IPS DF 4.7 (cell line): ENCODE measurements at regions not wholly inside any gene's neighbourhood (a gene's known extent, or its start where the extent isn't known, plus 50 kb on each side); places are given as distances from the start of the nearest gene placed in this dataset.

ENCODE experiments used
- DNase-seq: peaks from one replicate; pipeline ENCODE4 v3.0.0-alpha.2; 2013; ENCODE audit warnings: low spot score; ENCODE audit errors: extremely low read depth

- DNase-seq, result no peak
Observed at GRCh38 chr18:78686976-78687685, 292.5 kb upstream of the SALL3 start.

DNA sequence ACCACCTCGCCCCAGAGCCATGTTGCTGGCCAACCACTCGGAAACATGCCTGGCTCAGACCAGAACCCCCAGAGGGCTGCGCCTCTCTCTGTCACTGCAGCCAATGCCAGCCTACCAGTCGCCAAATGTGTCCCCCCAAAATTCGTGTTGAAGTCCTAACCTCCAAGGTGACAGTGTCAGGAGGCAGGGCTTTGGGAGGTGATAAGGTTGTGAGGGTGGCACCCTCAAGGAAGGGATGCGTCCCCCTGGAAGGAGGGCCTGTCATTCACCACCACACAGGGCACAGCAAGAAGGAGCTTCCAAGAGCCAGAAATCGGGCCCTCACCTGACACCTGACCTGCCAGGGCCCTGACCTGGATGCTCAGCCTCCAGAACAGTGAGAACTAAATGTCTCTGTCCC lies 291.9 kb upstream of the SALL3 start:
- DNase-seq, result no peak

DNA sequence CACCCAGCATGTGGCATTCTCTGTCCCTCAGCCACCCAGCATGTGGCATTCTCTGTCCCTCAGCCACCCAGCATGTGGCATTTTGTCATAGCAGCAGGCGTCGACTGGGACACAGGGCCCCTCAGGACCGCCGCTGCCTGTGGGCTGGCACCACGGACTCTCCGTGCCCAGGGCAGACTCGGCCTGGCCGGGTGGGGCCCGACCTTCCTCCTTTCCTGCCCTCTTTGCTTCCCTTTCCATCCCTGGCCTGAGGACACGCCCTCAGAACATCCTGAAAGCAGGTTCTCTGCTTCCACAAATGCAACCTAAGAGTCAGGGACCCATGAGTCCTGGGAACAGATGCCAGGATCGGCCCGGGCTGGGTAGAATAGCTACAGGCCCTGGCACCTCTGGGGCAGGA lies 291.4 kb upstream of the SALL3 start:
- no peak for DNase-seq

DNA sequence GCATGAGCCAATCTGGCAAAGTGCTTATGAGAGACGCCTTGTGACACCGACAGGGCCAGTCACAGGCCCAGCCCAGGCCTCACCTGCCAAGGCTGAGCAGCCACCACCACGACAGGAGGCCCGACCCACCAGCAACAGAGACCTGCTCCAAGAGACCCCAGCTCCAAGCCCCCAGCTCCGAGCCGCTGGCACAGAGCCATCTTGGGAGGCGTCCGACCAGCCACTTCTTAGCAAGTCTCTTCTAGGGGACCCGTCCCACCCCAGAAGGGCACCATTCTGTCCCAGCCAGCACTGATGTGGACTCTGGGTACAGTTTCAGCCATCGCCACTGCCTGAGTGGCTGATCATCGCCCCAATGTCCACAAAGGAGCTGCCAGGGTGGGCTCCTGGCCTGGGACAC lies 290.7 kb upstream of the SALL3 start:
- DNase-seq, result no peak

GRCh38 chr18:78689606-78690005 lies 290.0 kb upstream of the SALL3 start:
- no peak for DNase-seq

DNA sequence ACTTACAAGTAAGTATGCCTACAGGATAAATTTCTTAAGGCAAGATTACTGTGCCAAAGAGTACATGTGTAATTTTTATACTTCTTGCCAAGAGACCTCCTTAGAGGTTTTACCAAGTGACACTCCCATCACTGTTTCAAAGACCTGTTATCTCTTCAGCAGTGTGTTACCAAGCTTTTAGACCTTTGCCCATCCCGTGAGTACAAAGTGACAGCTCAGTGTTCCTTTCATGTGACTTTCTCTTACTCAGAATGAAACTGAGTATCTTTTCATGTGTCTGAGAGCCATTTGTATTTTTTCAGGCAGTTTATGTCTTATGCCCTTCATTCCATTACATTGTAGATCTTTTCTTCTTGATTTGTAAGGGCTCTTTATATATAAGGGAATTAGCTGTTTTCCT lies 287.5 kb upstream of the SALL3 start:
- DNase-seq, result no peak

GRCh38 chr18:78693429-78693828 lies 286.2 kb upstream of the SALL3 start:
- no peak for DNase-seq

GRCh38 chr18:78696698-78697435 lies 282.8 kb upstream of the SALL3 start:
- no peak for DNase-seq

DNA sequence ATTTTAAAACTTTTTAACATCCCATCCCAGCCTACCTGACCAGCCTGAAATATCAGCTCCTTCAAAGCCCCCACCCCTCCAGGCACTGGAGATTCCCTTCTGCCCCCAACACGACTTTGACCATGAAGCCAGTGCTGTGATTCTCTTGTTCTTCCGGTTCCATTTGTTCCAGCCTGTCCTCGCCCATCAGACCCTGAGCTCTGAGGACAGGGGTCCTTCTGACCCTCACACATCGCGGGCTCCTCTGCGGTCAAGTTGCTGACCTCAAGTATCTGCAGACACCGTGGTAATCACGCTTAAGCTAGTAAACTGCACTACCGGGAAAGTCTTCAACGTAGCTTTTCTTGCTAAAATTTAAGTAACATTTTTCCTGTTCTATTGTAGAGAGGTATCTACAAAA lies 282.2 kb upstream of the SALL3 start:
- DNase-seq, result no peak

DNA sequence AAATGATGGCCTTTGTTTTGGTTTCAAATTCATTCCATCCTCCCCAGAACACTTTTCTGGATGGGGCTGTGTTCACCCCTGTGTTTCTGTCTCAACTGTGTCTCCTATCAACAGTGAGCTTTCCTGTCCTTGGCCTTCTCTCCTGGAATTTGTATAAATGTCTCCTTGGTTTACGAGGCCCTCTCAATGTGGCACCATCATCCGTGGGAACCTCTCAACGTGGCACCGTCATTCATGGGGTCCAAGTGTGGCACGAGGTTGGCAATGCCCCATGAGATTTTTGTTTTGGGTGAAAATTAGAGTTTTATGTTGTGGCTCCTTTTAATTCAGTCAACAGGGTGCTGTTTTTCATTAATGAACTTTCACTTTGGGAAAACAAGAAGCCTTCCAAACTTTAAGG lies 280.7 kb upstream of the SALL3 start:
- no peak for DNase-seq

GRCh38 chr18:78699499-78699898 lies 280.1 kb upstream of the SALL3 start:
- no peak for DNase-seq

DNA sequence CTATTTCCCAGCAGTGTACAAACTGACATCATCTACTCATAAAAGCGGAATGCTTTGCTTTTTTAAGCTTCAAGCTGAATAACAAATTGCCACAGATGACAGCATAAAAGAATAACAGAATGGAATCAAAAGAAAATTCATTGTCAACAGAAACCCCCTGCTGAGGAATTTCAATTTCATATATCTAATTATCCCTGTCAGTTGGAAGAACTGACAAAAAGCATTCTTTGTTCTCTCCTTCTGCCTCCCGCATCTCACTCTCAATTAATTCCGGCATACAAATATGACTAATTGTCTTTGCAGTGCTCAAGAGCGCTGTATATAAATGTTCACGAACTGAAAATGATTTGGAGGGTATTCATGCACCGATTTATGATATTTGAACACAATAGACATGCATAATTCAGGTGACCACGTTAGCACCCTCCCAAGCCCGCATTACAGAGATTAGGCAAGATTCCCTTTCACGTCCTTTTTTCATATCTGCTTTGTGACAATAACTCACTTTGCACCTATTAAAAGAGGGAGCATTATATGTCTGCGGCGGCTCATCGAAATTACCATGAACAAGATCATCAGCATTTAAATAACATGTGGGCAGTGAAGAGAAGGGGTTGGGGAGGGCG lies 277.7 kb upstream of the SALL3 start:
- no peak for DNase-seq

- DNase-seq, result no peak
Observed at GRCh38 chr18:78703291-78703690, 276.3 kb upstream of the SALL3 start.

- no peak for DNase-seq
Observed at GRCh38 chr18:78704971-78705461, 274.6 kb upstream of the SALL3 start.

DNA sequence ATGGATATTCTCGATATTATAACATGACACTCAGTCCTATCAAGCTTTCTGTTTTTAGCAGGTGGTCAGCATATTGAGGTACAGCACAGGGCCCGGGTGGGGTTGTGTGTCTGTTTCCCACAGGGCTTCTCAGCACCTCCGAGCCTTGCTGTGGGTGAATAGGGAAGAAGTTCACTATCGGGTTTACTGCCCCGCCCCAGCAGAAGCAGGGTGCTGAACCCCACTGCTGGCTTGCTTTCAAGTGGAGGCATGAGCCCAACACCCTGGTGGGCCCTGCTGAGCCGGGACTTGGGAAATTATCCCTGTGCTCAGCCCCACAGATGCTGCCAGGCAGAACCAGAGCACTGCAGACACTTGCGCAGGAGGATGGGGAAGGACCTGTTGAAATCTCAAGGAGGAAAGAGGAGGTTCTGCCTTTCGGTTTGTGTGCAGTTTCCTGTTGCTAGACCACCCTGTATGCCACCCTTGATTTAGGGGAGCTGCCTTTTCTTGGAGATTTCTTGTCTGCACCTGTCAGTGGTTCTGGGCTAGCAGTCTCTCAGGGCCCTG lies 270.3 kb upstream of the SALL3 start:
- no peak for DNase-seq

DNA sequence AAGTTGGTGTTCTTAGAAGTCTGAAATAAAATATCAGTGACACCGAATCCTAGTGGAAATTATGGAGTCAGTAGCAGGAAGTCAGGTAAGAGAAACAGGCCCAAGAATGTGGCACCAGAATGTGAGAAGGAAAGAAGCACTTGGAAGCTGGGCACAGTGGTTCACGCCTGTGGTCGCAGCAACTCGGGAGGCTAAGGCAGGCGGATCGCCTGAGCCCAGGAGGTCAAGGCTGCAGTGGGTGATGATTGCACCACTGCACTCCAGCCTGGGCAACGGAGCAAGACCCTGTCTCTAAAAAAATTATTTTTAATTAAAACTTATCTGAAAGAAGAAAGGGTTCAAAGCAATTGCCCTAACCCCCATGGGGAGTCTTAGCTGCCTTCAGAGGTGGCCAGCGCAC lies 268.3 kb upstream of the SALL3 start:
- no peak for DNase-seq

- DNase-seq, result no peak
Observed at GRCh38 chr18:78711971-78712370, 267.6 kb upstream of the SALL3 start.

GRCh38 chr18:78713069-78713468 lies 266.5 kb upstream of the SALL3 start:
- DNase-seq, result no peak

DNA sequence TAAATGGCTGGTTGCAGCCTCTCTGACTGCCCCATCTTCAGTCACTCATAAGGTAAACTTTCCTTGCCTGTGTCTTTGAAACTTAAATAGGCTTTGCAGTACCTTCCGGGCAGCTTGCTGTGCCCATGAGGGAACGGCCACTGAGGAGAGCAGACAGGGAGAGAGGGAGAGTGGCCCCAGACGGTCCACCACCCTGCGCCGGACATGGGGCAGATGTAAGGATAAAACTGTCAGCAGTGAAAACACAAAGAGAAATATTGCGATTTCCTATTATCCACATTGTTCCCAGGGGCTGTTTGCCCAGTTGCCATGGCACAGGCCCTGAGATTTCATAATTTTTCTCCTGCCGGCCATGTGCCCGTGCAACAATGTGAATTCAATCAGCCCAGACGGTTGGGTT lies 265.9 kb upstream of the SALL3 start:
- DNase-seq, result no peak

- DNase-seq, result no peak
Observed at GRCh38 chr18:78716022-78716421, 263.6 kb upstream of the SALL3 start.

- DNase-seq, result no peak
Observed at GRCh38 chr18:78716581-78716980, 263.0 kb upstream of the SALL3 start.

GRCh38 chr18:78717051-78717765 lies 262.4 kb upstream of the SALL3 start:
- DNase-seq, result no peak
